SU-DHL-6 (cell line): ENCODE measurements at regions not wholly inside any gene's neighbourhood (a gene's known extent, or its start where the extent isn't known, plus 50 kb on each side); places are given as distances from the start of the nearest gene placed in this dataset.

Source experiments
- CTCF ChIP-seq: fragments of 200-600 bp; sonication (generic); IDR thresholded peaks from one replicate; pipeline ENCODE4 v1.5.1; 2017; ENCODE audit warnings: antibody characterized with exemption, mild to moderate bottlenecking, low read length, moderate library complexity; ENCODE audit not compliant: insufficient read depth, poor library complexity, severe bottlenecking
- EZH2phosphoT487 ChIP-seq: fragments of 200-600 bp; sonication (generic), shearing (Covaris generic); conservative IDR thresholded peaks from 2 replicates; pipeline ENCODE4 v1.6.1; 2018; ENCODE audit warnings: mild to moderate bottlenecking, antibody characterized with exemption, low read length, moderate library complexity, mixed read lengths

- TF ChIP-seq CTCF (no peak), EZH2phosphoT487 (no peak)
Observed at GRCh38 chr6:112957536-112957916, 610.4 kb downstream of the RFPL4B start.
